ENCODE measurements at regions not wholly inside any gene's neighbourhood (a gene's known extent, or its start where the extent isn't known, plus 50 kb on each side); places are given as distances from the start of the nearest gene placed in this dataset.
A peak's percentile ranks its signal among the peaks of the same experiment; 100 is the strongest.
"Not testable (repeated sequence)": the region's sequence is repeated elsewhere in the genome, so short reads cannot be mapped to it uniquely, and the experiment has no call there.

- DNase-seq: no peak
Observed at GRCh38 chr2:107738266-107738665, 88.4 kb upstream of the RGPD4 start.

- DNase-seq: no peak
Observed at GRCh38 chr2:107740300-107740699, 86.4 kb upstream of the RGPD4 start.

GRCh38 chr2:107742460-107743027 lies 84.1 kb upstream of the RGPD4 start:
- DNase-seq: no peak

- no peak for DNase-seq
Observed at GRCh38 chr2:107743274-107743673, 83.4 kb upstream of the RGPD4 start.

- DNase-seq: no peak
Observed at GRCh38 chr2:107745100-107745499, 81.6 kb upstream of the RGPD4 start.

- DNase-seq: not testable (repeated sequence)
Observed at GRCh38 chr2:107746552-107747198, 80.0 kb upstream of the RGPD4 start.

- DNase-seq: not testable (repeated sequence)
Observed at GRCh38 chr2:107747199-107747963, 79.3 kb upstream of the RGPD4 start.

- no peak for DNase-seq
Observed at GRCh38 chr2:107747964-107748583, 78.6 kb upstream of the RGPD4 start.

GRCh38 chr2:107751936-107752335 lies 74.8 kb upstream of the RGPD4 start:
- DNase-seq: no peak

- not testable (repeated sequence) for DNase-seq
Observed at GRCh38 chr2:107753806-107754205, 72.9 kb upstream of the RGPD4 start.

- DNase-seq: no peak
Observed at GRCh38 chr2:107757223-107757622, 69.5 kb upstream of the RGPD4 start.

GRCh38 chr2:107760620-107761364 lies 65.9 kb upstream of the RGPD4 start:
- no peak for DNase-seq

- peak; percentile 90 for DNase-seq
Observed at GRCh38 chr2:107772353-107772752, 54.3 kb upstream of the RGPD4 start.

- DNase-seq: no peak
Observed at GRCh38 chr2:107775211-107775610, 51.5 kb upstream of the RGPD4 start.

GRCh38 chr2:107775791-107776190 lies 50.9 kb upstream of the RGPD4 start:
- DNase-seq: no peak

- DNase-seq: peak; percentile 11
Observed at GRCh38 chr2:107776362-107776761, 50.3 kb upstream of the RGPD4 start.

Data from NCI-H1417 treated with DMSO at 0.1 percent for 48 hours (cell line).